Endodermal cell (in vitro differentiated cells): ENCODE measurements at regions not wholly inside any gene's neighbourhood (a gene's known extent, or its start where the extent isn't known, plus 50 kb on each side); places are given as distances from the start of the nearest gene placed in this dataset.
A peak's percentile ranks its signal among the peaks of the same experiment; 100 is the strongest.
"Not testable (repeated sequence)": the region's sequence is repeated elsewhere in the genome, so short reads cannot be mapped to it uniquely, and the experiment has no call there.

Source experiments
- DNase-seq: peaks from one replicate; pipeline ENCODE4 v3.0.0-alpha.2; 2017
- H3K27ac ChIP-seq: 2 replicates; pipeline ENCODE4 v1.5.1; 2013; ENCODE audit warnings: mild to moderate bottlenecking, low read depth, low read length, moderate library complexity
- H3K27me3 ChIP-seq: 2 replicates; pipeline ENCODE4 v1.6.1; 2013; ENCODE audit warnings: mild to moderate bottlenecking, low read length, moderate library complexity; ENCODE audit not compliant: insufficient read depth, control insufficient read depth, poor library complexity, severe bottlenecking
- H3K36me3 ChIP-seq: 2 replicates; pipeline ENCODE4 v1.7.0; 2013; ENCODE audit warnings: mild to moderate bottlenecking, low read length, moderate library complexity; ENCODE audit not compliant: control insufficient read depth, insufficient read depth
- H3K4me1 ChIP-seq: one replicate; pipeline ENCODE4 v1.7.0; 2013; ENCODE audit warnings: low read length; ENCODE audit not compliant: control insufficient read depth, insufficient read depth
- H3K4me3 ChIP-seq: 2 replicates; pipeline ENCODE4 v1.5.1; 2013; ENCODE audit warnings: mild to moderate bottlenecking, low read length, moderate library complexity
- H3K9ac ChIP-seq: 2 replicates; pipeline ENCODE4 v1.6.1; 2013; ENCODE audit warnings: mild to moderate bottlenecking, low read length, moderate library complexity; ENCODE audit not compliant: poor library complexity, severe bottlenecking; ENCODE audit errors: extremely low read depth
- H3K9me3 ChIP-seq: 2 replicates; pipeline ENCODE4 v1.6.1; 2013; ENCODE audit warnings: mild to moderate bottlenecking, low read length, moderate library complexity; ENCODE audit not compliant: control insufficient read depth
- H3K27ac Mint-ChIP-seq: 2 replicates; pipeline ENCODE4 v1.8.0; 2020; ENCODE audit warnings: mixed read lengths
- H3K27me3 Mint-ChIP-seq: 2 replicates; pipeline ENCODE4 v1.8.0; 2021; ENCODE audit warnings: mild to moderate bottlenecking, mixed read lengths; ENCODE audit not compliant: insufficient read depth
- H3K36me3 Mint-ChIP-seq: 2 replicates; pipeline ENCODE4 v1.8.0; 2020; ENCODE audit warnings: low read depth, mixed read lengths
- H3K4me1 Mint-ChIP-seq: 2 replicates; pipeline ENCODE4 v1.8.0; 2020; ENCODE audit warnings: mixed read lengths
- H3K4me3 Mint-ChIP-seq: 2 replicates; pipeline ENCODE4 v1.8.0; 2020; ENCODE audit warnings: mild to moderate bottlenecking, moderate library complexity, mixed read lengths
- H3K9me3 Mint-ChIP-seq: 2 replicates; pipeline ENCODE4 v1.8.0; 2020; ENCODE audit warnings: mild to moderate bottlenecking, mixed read lengths
- CTCF ChIP-seq: fragments of 200-600 bp; sonication (generic); conservative IDR thresholded peaks from 2 replicates; pipeline ENCODE4 v1.5.0; 2021; ENCODE audit warnings: antibody characterized with exemption, mild to moderate bottlenecking
- WGBS, 2 experiments: methylation state at CpG; one replicate each; pipeline versions ENCODE4 v1.1.5 to v1.1.7; 2013; ENCODE audit warnings: missing lambda C conversion rate in 2 of 2, mixed read lengths in 1 of 2; ENCODE audit not compliant: insufficient coverage in 1 of 2, insufficient read length in 1 of 2; 5-methylcytosine and 5-hydroxymethylcytosine counted together

GRCh38 chr15:79777916-79778315 is 118.9 kb downstream of the MTHFS start:
- H3K4me1 Mint-ChIP-seq = no peaks in the 10 kb centered on the region
- Histone ChIP-seq H3K36me3 (no peaks in the 10 kb centered on the region), H3K4me3 (no peak overlapping the region), H3K27me3 (no peaks in the 10 kb centered on the region), H3K27ac (no peak overlapping the region), H3K9ac (no peak overlapping the region), H3K4me1 (no peaks in the 10 kb centered on the region), H3K9me3 (no peaks in the 10 kb centered on the region)
- no peak overlapping the region for H3K27ac Mint-ChIP-seq
- WGBS, 2 experiments = 86 to 93% methylated on average over 1 to 2 of the region's 2 CpGs
- no peaks in the 10 kb centered on the region for H3K27me3 Mint-ChIP-seq
- H3K4me3 Mint-ChIP-seq = no peak overlapping the region
- no peaks in the 10 kb centered on the region for H3K36me3 Mint-ChIP-seq
- no peak for DNase-seq
- TF ChIP-seq CTCF = no peak
- H3K9me3 Mint-ChIP-seq = peaks cover 7% of the 10 kb centered on the region

GRCh38 chr15:79778378-79778990 is 118.3 kb downstream of the MTHFS start:
- Mint-ChIP-seq H3K4me3 (no peak overlapping the region), H3K9me3 (peaks cover 7% of the 10 kb centered on the region), H3K36me3 (no peaks in the 10 kb centered on the region), H3K27me3 (no peaks in the 10 kb centered on the region), H3K4me1 (no peaks in the 10 kb centered on the region), H3K27ac (no peak overlapping the region)
- no peak for DNase-seq
- H3K9ac ChIP-seq = no peak overlapping the region
- no peaks in the 10 kb centered on the region for H3K36me3 ChIP-seq
- no peaks in the 10 kb centered on the region for H3K9me3 ChIP-seq
- H3K4me1 ChIP-seq = no peaks in the 10 kb centered on the region
- H3K4me3 ChIP-seq = no peak overlapping the region
- 87 to 96% methylated on average over 3 of the region's 3 CpGs for WGBS, 2 experiments
- no peak overlapping the region for H3K27ac ChIP-seq
- TF ChIP-seq CTCF = peak; percentile 36
- no peaks in the 10 kb centered on the region for H3K27me3 ChIP-seq

GRCh38 chr15:79779746-79780145 is 117.1 kb downstream of the MTHFS start:
- Histone ChIP-seq H3K9ac (no peak overlapping the region), H3K9me3 (no peaks in the 10 kb centered on the region), H3K4me3 (no peak overlapping the region), H3K27me3 (no peaks in the 10 kb centered on the region), H3K4me1 (no peaks in the 10 kb centered on the region), H3K27ac (no peak overlapping the region), H3K36me3 (no peaks in the 10 kb centered on the region)
- Mint-ChIP-seq H3K36me3 (no peaks in the 10 kb centered on the region), H3K27ac (no peak overlapping the region), H3K4me3 (no peak overlapping the region), H3K4me1 (no peaks in the 10 kb centered on the region), H3K9me3 (peaks cover 7% of the 10 kb centered on the region), H3K27me3 (peaks cover 3% of the 10 kb centered on the region)
- no peak for TF ChIP-seq CTCF
- DNase-seq = no peak
- 100% methylated on average over 2 of the region's 2 CpGs; no CpG with 5 or more reads in 1 of the 2 experiments for WGBS, 2 experiments

GRCh38 chr15:79782307-79782706 is 114.5 kb downstream of the MTHFS start:
- not testable (repeated sequence) for H3K27me3 Mint-ChIP-seq, H3K4me3 ChIP-seq, H3K36me3 Mint-ChIP-seq, H3K9me3 ChIP-seq, H3K36me3 ChIP-seq, H3K4me3 Mint-ChIP-seq, H3K27ac ChIP-seq, H3K4me1 ChIP-seq, H3K27me3 ChIP-seq, H3K9me3 Mint-ChIP-seq, H3K9ac ChIP-seq, H3K27ac Mint-ChIP-seq, H3K4me1 Mint-ChIP-seq, DNase-seq
